Transverse colon (tissue), 4 donors: ENCODE measurements at regions not wholly inside any gene's neighbourhood (a gene's known extent, or its start where the extent isn't known, plus 50 kb on each side); places are given as distances from the start of the nearest gene placed in this dataset.

ENCODE experiments used
- CTCF ChIP-seq, 5 experiments: fragments of 200-600 bp in 3 of 5; fragments of 450-650 bp in 2 of 5; sonication (generic) in 3 of 5; IDR thresholded peaks; 1 replicate in 2 of 5; 2 replicates in 3 of 5; pipeline ENCODE4 v1.5.1; 2016 to 2017; ENCODE audit warnings: antibody characterized with exemption in 5 of 5, inconsistent platforms in 3 of 5, mild to moderate bottlenecking in 2 of 5, moderate library complexity in 1 of 5
- EP300 ChIP-seq: sonication (generic); formaldehyde crosslinking; IDR thresholded peaks from one replicate; pipeline ENCODE4 v1.6.1; 2017; ENCODE audit warnings: antibody characterized with exemption, low read depth
- POLR2A ChIP-seq: fragments of 450-650 bp; IDR thresholded peaks from one replicate; pipeline ENCODE4 v1.6.1; 2016; ENCODE audit warnings: antibody characterized with exemption, mild to moderate bottlenecking, moderate library complexity
- POLR2AphosphoS5 ChIP-seq, 3 donors: sonication (generic); formaldehyde crosslinking; IDR thresholded peaks; one replicate each; pipeline ENCODE4 v1.6.1; 2016; ENCODE audit warnings: antibody characterized with exemption in 3 of 3

GRCh38 chr4:84279678-84280077, 219.4 kb downstream of the NKX6-1 start:
- no peak for TF ChIP-seq CTCF (IDR thresholded peaks at IDR 0.05)
- TF ChIP-seq POLR2A, result no peak
- no peak for TF ChIP-seq POLR2AphosphoS5 (IDR thresholded peaks at IDR 0.05)
- TF ChIP-seq EP300, result no peak
